AG09319 (cell line): ENCODE measurements at regions not wholly inside any gene's neighbourhood (a gene's known extent, or its start where the extent isn't known, plus 50 kb on each side); places are given as distances from the start of the nearest gene placed in this dataset.

ENCODE experiments used
- DNase-seq: peaks from one replicate; pipeline ENCODE4 v3.0.0-alpha.2; 2010; ENCODE audit warnings: low read depth; ENCODE audit errors: extremely low read depth
- CTCF ChIP-seq: IDR thresholded peaks from 2 replicates; pipeline ENCODE4 v1.5.1; 2011; ENCODE audit warnings: low read depth, mild to moderate bottlenecking, inconsistent platforms, low read length, moderate library complexity

GRCh38 chr22:27120036-27120435 lies 462.6 kb downstream of the MIAT start:
- TF ChIP-seq CTCF, result no peak
- no peak for DNase-seq

GRCh38 chr22:27122574-27122973 lies 465.2 kb downstream of the MIAT start:
- no peak for DNase-seq
- no peak for TF ChIP-seq CTCF

GRCh38 chr22:27123880-27124279 lies 466.5 kb downstream of the MIAT start:
- no peak for DNase-seq
- no peak for TF ChIP-seq CTCF

- no peak for DNase-seq
- TF ChIP-seq CTCF, result no peak
Observed at GRCh38 chr22:27124351-27124966, 467.1 kb downstream of the MIAT start.

- DNase-seq, result no peak
- TF ChIP-seq CTCF, result no peak
Observed at GRCh38 chr22:27125539-27125938, 468.2 kb downstream of the MIAT start.

- no peak for DNase-seq
Observed at GRCh38 chr22:27127911-27128310, 470.5 kb downstream of the MIAT start.

GRCh38 chr22:27128461-27129085 lies 471.2 kb downstream of the MIAT start:
- TF ChIP-seq CTCF, result no peak
- no peak for DNase-seq

More at GRCh38 chr22:27127911-27128310, 470.5 kb downstream of the MIAT start:
- no peak for TF ChIP-seq CTCF
